SK-N-SH treated with all-trans-retinoic acid at 6 μM for 48 hours (cell line): ENCODE measurements at regions not wholly inside any gene's neighbourhood (a gene's known extent, or its start where the extent isn't known, plus 50 kb on each side); places are given as distances from the start of the nearest gene placed in this dataset.

Experiments used
- ATAC-seq: fragments of 200-7000 bp; cut with Tn5 transposase; 3 replicates; pipeline ENCODE4 v1.9.1; 2020; ENCODE audit warnings: mild to moderate bottlenecking, moderate library complexity
- ARNTL ChIP-seq: fragments of 450-650 bp; formaldehyde crosslinking; IDR thresholded peaks from 2 replicates; pipeline ENCODE4 v1.5.0; 2020; ENCODE audit warnings: low read depth, mild to moderate bottlenecking, moderate library complexity, borderline replicate concordance
- BACH2 ChIP-seq: fragments of 250-450 bp; sonication (Bioruptor Pico); IDR thresholded peaks from 2 replicates; pipeline ENCODE4 v1.9.0; 2021; ENCODE audit warnings: mild to moderate bottlenecking, borderline replicate concordance
- CSDC2 ChIP-seq: fragments of 250-450 bp; sonication (Bioruptor Pico); IDR thresholded peaks from 2 replicates; pipeline ENCODE4 v1.5.0; 2020; ENCODE audit warnings: mild to moderate bottlenecking, moderate library complexity
- ESRRG ChIP-seq: fragments of 250-450 bp; sonication (Bioruptor Pico); IDR thresholded peaks from 2 replicates; pipeline ENCODE4 v1.6.1; 2021; ENCODE audit warnings: mild to moderate bottlenecking
- GLIS3 ChIP-seq: fragments of 250-450 bp; sonication (Bioruptor Pico); IDR thresholded peaks from 2 replicates; pipeline ENCODE4 v1.5.0; 2020; ENCODE audit warnings: mild to moderate bottlenecking, moderate library complexity
- ISL1 ChIP-seq: fragments of 250-450 bp; sonication (Bioruptor Pico); IDR thresholded peaks from 2 replicates; pipeline ENCODE4 v2.1.2; 2022; ENCODE audit warnings: mild to moderate bottlenecking, moderate library complexity
- PPARA ChIP-seq: fragments of 250-450 bp; sonication (Bioruptor Pico); IDR thresholded peaks from 2 replicates; pipeline ENCODE4 v1.5.0; 2020; ENCODE audit warnings: mild to moderate bottlenecking, borderline replicate concordance
- RARB ChIP-seq: fragments of 250-450 bp; sonication (Bioruptor Pico); IDR thresholded peaks from 2 replicates; pipeline ENCODE4 v1.8.0; 2021; ENCODE audit warnings: mild to moderate bottlenecking, moderate library complexity
- TCF4 ChIP-seq: fragments of 250-450 bp; sonication (Bioruptor Pico); IDR thresholded peaks from 2 replicates; pipeline ENCODE4 v1.8.0; 2021; ENCODE audit warnings: mild to moderate bottlenecking, moderate library complexity, borderline replicate concordance
- TSHZ2 ChIP-seq: fragments of 250-450 bp; sonication (Bioruptor Pico); IDR thresholded peaks from 2 replicates; pipeline ENCODE4 v1.5.0; 2020; ENCODE audit warnings: mild to moderate bottlenecking, moderate library complexity
- ZC3H10 ChIP-seq: fragments of 250-450 bp; sonication (Bioruptor Pico); IDR thresholded peaks from 2 replicates; pipeline ENCODE4 v1.5.1; 2021; ENCODE audit warnings: mild to moderate bottlenecking, moderate library complexity
- ZFP3 ChIP-seq: fragments of 250-450 bp; sonication (Bioruptor Pico); IDR thresholded peaks from 2 replicates; pipeline ENCODE4 v1.5.0; 2020; ENCODE audit warnings: mild to moderate bottlenecking, moderate library complexity
- ZFP30 ChIP-seq: fragments of 450-650 bp; formaldehyde crosslinking; IDR thresholded peaks from 2 replicates; pipeline ENCODE4 v1.5.0; 2022; ENCODE audit warnings: mild to moderate bottlenecking, moderate library complexity
- ZNF565 ChIP-seq: fragments of 450-650 bp; formaldehyde crosslinking; conservative IDR thresholded peaks from 2 replicates; pipeline ENCODE4 v1.5.0; 2020; ENCODE audit warnings: low read depth, mild to moderate bottlenecking, moderate library complexity
- ZNF70 ChIP-seq: fragments of 450-650 bp; formaldehyde crosslinking; IDR thresholded peaks from 2 replicates; pipeline ENCODE4 v1.5.0; 2020; ENCODE audit warnings: mild to moderate bottlenecking, moderate library complexity
- ZNF8 ChIP-seq: fragments of 450-650 bp; formaldehyde crosslinking; IDR thresholded peaks from 2 replicates; pipeline ENCODE4 v1.5.0; 2020; ENCODE audit warnings: mild to moderate bottlenecking, moderate library complexity
- TF ChIP-seq, protein P1 (sequence below): fragments of 250-450 bp; sonication (Bioruptor Pico); IDR thresholded peaks from 2 replicates; pipeline ENCODE4 v1.8.0; 2021; ENCODE audit warnings: low read depth, mild to moderate bottlenecking, moderate library complexity, borderline replicate concordance
- TF ChIP-seq, protein P2 (sequence below): fragments of 250-450 bp; sonication (Bioruptor Pico); IDR thresholded peaks from 2 replicates; pipeline ENCODE4 v1.5.1; 2021; ENCODE audit warnings: mild to moderate bottlenecking, moderate library complexity
- TF ChIP-seq, protein P3 (sequence below): fragments of 250-450 bp; sonication (Bioruptor Pico); IDR thresholded peaks from 2 replicates; pipeline ENCODE4 v1.5.1; 2020; ENCODE audit warnings: low read depth, mild to moderate bottlenecking, moderate library complexity
- TF ChIP-seq, protein P4 (sequence below): fragments of 250-450 bp; sonication (Bioruptor Pico); IDR thresholded peaks from 2 replicates; pipeline ENCODE4 v1.8.0; 2020; ENCODE audit warnings: mild to moderate bottlenecking, moderate library complexity, borderline replicate concordance

DNA sequence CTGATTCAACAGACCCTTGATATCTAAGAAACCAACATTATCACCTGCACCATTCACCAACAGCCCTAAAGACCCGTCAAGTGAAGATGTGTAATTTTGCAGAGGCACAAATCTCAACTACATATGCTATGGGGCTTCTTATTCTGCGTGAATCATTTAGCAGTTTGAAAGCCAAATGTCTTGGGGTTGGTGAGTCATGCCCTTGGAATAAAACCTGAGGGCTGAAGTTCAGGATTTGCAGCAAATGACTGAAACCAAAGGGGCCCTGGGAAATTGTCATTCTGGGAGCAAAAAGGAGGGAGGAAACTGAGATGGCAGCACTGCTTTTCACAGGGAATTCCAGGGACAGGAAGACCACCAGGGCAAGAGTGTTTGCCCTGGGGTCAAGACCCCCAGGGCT is 79.2 kb upstream of the TNR start:
- no peak for TF ChIP-seq ZNF565 (CRISPR knock-in tag)
- TF ChIP-seq ZNF70 (CRISPR knock-in tag): no peak
- no peak for TF ChIP-seq GLIS3
- ATAC-seq: no peak

GRCh38 chr1:175820456-175821025 is 77.1 kb upstream of the TNR start:
- TF ChIP-seq, protein P1, sequence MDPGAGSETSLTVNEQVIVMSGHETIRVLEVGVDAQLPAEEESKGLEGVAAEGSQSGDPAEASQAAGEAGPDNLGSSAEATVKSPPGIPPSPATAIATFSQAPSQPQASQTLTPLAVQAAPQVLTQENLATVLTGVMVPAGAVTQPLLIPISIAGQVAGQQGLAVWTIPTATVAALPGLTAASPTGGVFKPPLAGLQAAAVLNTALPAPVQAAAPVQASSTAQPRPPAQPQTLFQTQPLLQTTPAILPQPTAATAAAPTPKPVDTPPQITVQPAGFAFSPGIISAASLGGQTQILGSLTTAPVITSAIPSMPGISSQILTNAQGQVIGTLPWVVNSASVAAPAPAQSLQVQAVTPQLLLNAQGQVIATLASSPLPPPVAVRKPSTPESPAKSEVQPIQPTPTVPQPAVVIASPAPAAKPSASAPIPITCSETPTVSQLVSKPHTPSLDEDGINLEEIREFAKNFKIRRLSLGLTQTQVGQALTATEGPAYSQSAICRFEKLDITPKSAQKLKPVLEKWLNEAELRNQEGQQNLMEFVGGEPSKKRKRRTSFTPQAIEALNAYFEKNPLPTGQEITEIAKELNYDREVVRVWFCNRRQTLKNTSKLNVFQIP (CRISPR knock-in tag): no peak
- TF ChIP-seq, protein P2, sequence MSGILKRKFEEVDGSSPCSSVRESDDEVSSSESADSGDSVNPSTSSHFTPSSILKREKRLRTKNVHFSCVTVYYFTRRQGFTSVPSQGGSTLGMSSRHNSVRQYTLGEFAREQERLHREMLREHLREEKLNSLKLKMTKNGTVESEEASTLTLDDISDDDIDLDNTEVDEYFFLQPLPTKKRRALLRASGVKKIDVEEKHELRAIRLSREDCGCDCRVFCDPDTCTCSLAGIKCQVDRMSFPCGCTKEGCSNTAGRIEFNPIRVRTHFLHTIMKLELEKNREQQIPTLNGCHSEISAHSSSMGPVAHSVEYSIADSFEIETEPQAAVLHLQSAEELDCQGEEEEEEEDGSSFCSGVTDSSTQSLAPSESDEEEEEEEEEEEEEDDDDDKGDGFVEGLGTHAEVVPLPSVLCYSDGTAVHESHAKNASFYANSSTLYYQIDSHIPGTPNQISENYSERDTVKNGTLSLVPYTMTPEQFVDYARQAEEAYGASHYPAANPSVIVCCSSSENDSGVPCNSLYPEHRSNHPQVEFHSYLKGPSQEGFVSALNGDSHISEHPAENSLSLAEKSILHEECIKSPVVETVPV: no peak
- no peak for TF ChIP-seq ZC3H10 (CRISPR knock-in tag)
- no peak for TF ChIP-seq ZNF70 (CRISPR knock-in tag)
- no peak for TF ChIP-seq ZFP30
- no peak for TF ChIP-seq PPARA (CRISPR knock-in tag)
- no peak for TF ChIP-seq ISL1
- no peak for TF ChIP-seq BACH2 (CRISPR knock-in tag)
- ATAC-seq: no peak

- no peak for ATAC-seq
- TF ChIP-seq, protein P3, sequence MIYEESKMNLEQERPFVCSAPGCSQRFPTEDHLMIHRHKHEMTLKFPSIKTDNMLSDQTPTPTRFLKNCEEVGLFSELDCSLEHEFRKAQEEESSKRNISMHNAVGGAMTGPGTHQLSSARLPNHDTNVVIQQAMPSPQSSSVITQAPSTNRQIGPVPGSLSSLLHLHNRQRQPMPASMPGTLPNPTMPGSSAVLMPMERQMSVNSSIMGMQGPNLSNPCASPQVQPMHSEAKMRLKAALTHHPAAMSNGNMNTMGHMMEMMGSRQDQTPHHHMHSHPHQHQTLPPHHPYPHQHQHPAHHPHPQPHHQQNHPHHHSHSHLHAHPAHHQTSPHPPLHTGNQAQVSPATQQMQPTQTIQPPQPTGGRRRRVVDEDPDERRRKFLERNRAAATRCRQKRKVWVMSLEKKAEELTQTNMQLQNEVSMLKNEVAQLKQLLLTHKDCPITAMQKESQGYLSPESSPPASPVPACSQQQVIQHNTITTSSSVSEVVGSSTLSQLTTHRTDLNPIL (CRISPR knock-in tag): no peak
- no peak for TF ChIP-seq CSDC2 (CRISPR knock-in tag)
- no peak for TF ChIP-seq BACH2 (CRISPR knock-in tag)
- TF ChIP-seq, protein P1 (CRISPR knock-in tag): no peak
- TF ChIP-seq ZNF565 (CRISPR knock-in tag): no peak
Observed at GRCh38 chr1:175818929-175819328, 75.5 kb upstream of the TNR start.

DNA sequence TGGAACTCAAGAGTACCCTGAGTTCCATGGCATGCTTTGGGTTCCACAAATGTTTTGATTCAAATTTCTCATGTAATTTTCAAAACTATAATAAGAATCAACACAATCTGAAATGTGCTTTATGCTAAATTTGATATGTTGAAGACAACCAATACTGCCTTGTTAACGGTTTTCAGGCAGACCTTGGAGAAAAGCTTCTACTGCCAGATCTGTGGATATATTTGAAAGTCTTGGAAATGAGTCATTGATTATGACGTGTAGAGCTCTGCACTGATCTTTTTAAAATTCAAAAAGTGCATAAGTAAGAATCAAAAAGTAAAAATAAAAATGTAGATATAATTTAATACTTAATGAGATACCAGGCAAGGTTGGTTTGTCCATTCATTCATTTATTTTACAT is 74.0 kb upstream of the TNR start:
- TF ChIP-seq ARNTL (CRISPR knock-in tag) (no peak), GLIS3 (no peak), TSHZ2 (CRISPR knock-in tag) (no peak), ZFP3 (no peak), ZNF8 (CRISPR knock-in tag) (no peak), ZNF565 (CRISPR knock-in tag) (no peak), ESRRG (CRISPR knock-in tag) (no peak), ISL1 (no peak), CSDC2 (CRISPR knock-in tag) (no peak), ZC3H10 (CRISPR knock-in tag) (no peak), RARB (CRISPR knock-in tag) (no peak), ZFP30 (no peak), TCF4 (CRISPR knock-in tag) (no peak)
- TF ChIP-seq, protein P4, sequence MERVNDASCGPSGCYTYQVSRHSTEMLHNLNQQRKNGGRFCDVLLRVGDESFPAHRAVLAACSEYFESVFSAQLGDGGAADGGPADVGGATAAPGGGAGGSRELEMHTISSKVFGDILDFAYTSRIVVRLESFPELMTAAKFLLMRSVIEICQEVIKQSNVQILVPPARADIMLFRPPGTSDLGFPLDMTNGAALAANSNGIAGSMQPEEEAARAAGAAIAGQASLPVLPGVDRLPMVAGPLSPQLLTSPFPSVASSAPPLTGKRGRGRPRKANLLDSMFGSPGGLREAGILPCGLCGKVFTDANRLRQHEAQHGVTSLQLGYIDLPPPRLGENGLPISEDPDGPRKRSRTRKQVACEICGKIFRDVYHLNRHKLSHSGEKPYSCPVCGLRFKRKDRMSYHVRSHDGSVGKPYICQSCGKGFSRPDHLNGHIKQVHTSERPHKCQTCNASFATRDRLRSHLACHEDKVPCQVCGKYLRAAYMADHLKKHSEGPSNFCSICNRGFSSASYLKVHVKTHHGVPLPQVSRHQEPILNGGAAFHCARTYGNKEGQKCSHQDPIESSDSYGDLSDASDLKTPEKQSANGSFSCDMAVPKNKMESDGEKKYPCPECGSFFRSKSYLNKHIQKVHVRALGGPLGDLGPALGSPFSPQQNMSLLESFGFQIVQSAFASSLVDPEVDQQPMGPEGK (CRISPR knock-in tag): no peak
- TF ChIP-seq, protein P2: no peak
- ATAC-seq: no peak
